ENCODE measurements at regions not wholly inside any gene's neighbourhood (a gene's known extent, or its start where the extent isn't known, plus 50 kb on each side); places are given as distances from the start of the nearest gene placed in this dataset.
A peak's percentile ranks its signal among the peaks of the same experiment; 100 is the strongest.

GRCh38 chr1:239053279-239053678 lies 333.1 kb upstream of the CHRM3 start:
- ATAC-seq, result peak; percentile 55; the same call in 2 of the 3 replicates
- TF ChIP-seq ZFP3 (CRISPR knock-in tag; IDR thresholded peaks at IDR 0.05) (0 out of 2 replicates have a peak, but pooled peaks have one; percentile 69), GLIS3 (CRISPR knock-in tag; IDR thresholded peaks at IDR 0.05) (peak; percentile 75; the same call in 1 of the 2 replicates), ZC3H10 (CRISPR knock-in tag; IDR thresholded peaks at IDR 0.05) (peak; percentile 24; the same call in 1 of the 2 replicates), ZFP30 (CRISPR knock-in tag; IDR thresholded peaks at IDR 0.05) (no peak), PPARA (CRISPR knock-in tag; IDR thresholded peaks at IDR 0.05; ENCODE audit: borderline replicate concordance) (no peak), PATZ1 (CRISPR knock-in tag; IDR thresholded peaks at IDR 0.05; ENCODE audit: borderline replicate concordance) (peak; percentile 16; the same call in 1 of the 2 replicates), TSHZ2 (CRISPR knock-in tag; IDR thresholded peaks at IDR 0.05) (peak; percentile 91), TCF4 (CRISPR knock-in tag; IDR thresholded peaks at IDR 0.05; ENCODE audit: borderline replicate concordance) (peak; percentile 87), ZNF8 (CRISPR knock-in tag; IDR thresholded peaks at IDR 0.05) (0 out of 2 replicates have a peak, but pooled peaks have one; percentile 13), ISL1 (CRISPR knock-in tag; IDR thresholded peaks at IDR 0.05) (peak; percentile 99), RARB (CRISPR knock-in tag; IDR thresholded peaks at IDR 0.05) (no peak), ZNF565 (CRISPR knock-in tag; conservative IDR thresholded peaks at IDR 0.05; ENCODE audit: low read depth) (no peak), ZNF70 (CRISPR knock-in tag; IDR thresholded peaks at IDR 0.05) (no peak), CSDC2 (CRISPR knock-in tag; IDR thresholded peaks at IDR 0.05) (peak; percentile 63; the same call in 1 of the 2 replicates), ARNTL (CRISPR knock-in tag; IDR thresholded peaks at IDR 0.05; ENCODE audit: borderline replicate concordance, low read depth) (no peak)
- TF ChIP-seq, protein P1, sequence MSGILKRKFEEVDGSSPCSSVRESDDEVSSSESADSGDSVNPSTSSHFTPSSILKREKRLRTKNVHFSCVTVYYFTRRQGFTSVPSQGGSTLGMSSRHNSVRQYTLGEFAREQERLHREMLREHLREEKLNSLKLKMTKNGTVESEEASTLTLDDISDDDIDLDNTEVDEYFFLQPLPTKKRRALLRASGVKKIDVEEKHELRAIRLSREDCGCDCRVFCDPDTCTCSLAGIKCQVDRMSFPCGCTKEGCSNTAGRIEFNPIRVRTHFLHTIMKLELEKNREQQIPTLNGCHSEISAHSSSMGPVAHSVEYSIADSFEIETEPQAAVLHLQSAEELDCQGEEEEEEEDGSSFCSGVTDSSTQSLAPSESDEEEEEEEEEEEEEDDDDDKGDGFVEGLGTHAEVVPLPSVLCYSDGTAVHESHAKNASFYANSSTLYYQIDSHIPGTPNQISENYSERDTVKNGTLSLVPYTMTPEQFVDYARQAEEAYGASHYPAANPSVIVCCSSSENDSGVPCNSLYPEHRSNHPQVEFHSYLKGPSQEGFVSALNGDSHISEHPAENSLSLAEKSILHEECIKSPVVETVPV (CRISPR knock-in tag; IDR thresholded peaks at IDR 0.05), result peak; percentile 83; the same call in 1 of the 2 replicates
- TF ChIP-seq, protein P2, sequence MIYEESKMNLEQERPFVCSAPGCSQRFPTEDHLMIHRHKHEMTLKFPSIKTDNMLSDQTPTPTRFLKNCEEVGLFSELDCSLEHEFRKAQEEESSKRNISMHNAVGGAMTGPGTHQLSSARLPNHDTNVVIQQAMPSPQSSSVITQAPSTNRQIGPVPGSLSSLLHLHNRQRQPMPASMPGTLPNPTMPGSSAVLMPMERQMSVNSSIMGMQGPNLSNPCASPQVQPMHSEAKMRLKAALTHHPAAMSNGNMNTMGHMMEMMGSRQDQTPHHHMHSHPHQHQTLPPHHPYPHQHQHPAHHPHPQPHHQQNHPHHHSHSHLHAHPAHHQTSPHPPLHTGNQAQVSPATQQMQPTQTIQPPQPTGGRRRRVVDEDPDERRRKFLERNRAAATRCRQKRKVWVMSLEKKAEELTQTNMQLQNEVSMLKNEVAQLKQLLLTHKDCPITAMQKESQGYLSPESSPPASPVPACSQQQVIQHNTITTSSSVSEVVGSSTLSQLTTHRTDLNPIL (CRISPR knock-in tag; IDR thresholded peaks at IDR 0.05; ENCODE audit: low read depth), result peak; percentile 75

DNA sequence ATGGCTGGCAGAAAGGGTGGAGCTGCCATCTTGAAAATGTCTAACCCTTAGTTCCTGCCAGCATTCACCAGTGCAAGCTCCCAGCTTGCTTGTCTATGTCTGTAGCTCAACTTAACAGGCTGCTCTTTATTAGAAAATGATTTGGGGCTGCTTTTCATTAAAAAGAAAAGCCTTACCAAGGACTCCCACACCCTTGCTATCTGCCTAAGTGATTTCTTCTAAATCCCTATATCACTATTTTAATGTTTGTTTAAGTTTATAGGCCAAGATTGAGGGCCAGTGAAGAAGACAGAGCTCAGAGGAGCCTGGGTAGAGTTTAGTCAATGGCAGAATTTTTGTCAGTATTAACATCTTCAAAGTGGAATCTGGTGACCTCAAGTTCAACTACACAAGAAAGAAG lies 336.8 kb upstream of the CHRM3 start:
- no peak for ATAC-seq
- TF ChIP-seq ARNTL (CRISPR knock-in tag; IDR thresholded peaks at IDR 0.05; ENCODE audit: borderline replicate concordance, low read depth), result no peak
- TF ChIP-seq, protein P2 (CRISPR knock-in tag; IDR thresholded peaks at IDR 0.05; ENCODE audit: low read depth), result no peak
- TF ChIP-seq BACH2 (CRISPR knock-in tag; IDR thresholded peaks at IDR 0.05; ENCODE audit: borderline replicate concordance), result no peak
- no peak for TF ChIP-seq ZNF565 (CRISPR knock-in tag; conservative IDR thresholded peaks at IDR 0.05; ENCODE audit: low read depth)
- TF ChIP-seq SNAI2 (CRISPR knock-in tag; IDR thresholded peaks at IDR 0.05), result no peak

DNA sequence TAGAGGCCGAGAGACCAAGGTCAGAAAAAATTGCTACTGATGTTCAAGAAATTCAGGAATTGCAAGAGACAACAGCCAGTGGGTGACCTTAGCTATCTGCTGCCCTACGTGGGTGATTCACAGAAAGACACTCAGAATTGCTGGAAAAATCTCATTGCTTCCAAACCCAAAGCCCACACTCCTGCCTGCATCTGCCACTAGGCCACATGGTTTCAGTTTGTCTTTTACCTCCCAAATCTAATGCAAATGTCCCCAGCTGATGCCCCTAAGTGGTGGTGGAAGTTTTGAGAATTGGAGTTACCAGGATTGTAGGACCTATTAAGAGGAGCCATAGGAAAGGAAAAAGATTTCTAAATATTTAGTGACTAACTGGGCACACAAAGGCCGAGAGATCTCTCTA lies 341.5 kb upstream of the CHRM3 start:
- ATAC-seq, result peak; percentile 48; the same call in 1 of the 3 replicates
- TF ChIP-seq PATZ1 (CRISPR knock-in tag; IDR thresholded peaks at IDR 0.05; ENCODE audit: borderline replicate concordance) (no peak), POU6F1 (CRISPR knock-in tag; IDR thresholded peaks at IDR 0.05; ENCODE audit: borderline replicate concordance, low read depth) (no peak), ZNF70 (CRISPR knock-in tag; IDR thresholded peaks at IDR 0.05) (no peak), RARB (CRISPR knock-in tag; IDR thresholded peaks at IDR 0.05) (no peak), GLIS3 (CRISPR knock-in tag; IDR thresholded peaks at IDR 0.05) (no peak), TCF4 (CRISPR knock-in tag; IDR thresholded peaks at IDR 0.05; ENCODE audit: borderline replicate concordance) (no peak), ZFP30 (CRISPR knock-in tag; IDR thresholded peaks at IDR 0.05) (no peak), TOX (CRISPR knock-in tag; IDR thresholded peaks at IDR 0.05; ENCODE audit: borderline replicate concordance) (no peak), ISL1 (CRISPR knock-in tag; IDR thresholded peaks at IDR 0.05) (no peak), PPARA (CRISPR knock-in tag; IDR thresholded peaks at IDR 0.05; ENCODE audit: borderline replicate concordance) (no peak), BACH2 (CRISPR knock-in tag; IDR thresholded peaks at IDR 0.05; ENCODE audit: borderline replicate concordance) (no peak)

Data from SK-N-SH treated with all-trans-retinoic acid at 6 μM for 48 hours (cell line).